Osteoblast (primary cell): ENCODE measurements at regions not wholly inside any gene's neighbourhood (a gene's known extent, or its start where the extent isn't known, plus 50 kb on each side); places are given as distances from the start of the nearest gene placed in this dataset.

Experiments
- DNase-seq: peaks from one replicate; pipeline ENCODE4 v3.0.0; 2011; ENCODE audit warnings: low spot score, mixed read lengths; ENCODE audit not compliant: insufficient read length; ENCODE audit errors: missing footprints
- H2AFZ ChIP-seq: 2 replicates; pipeline ENCODE4 v1.6.0; 2011; ENCODE audit warnings: mild to moderate bottlenecking, low read length
- H3K27ac ChIP-seq: 2 replicates; pipeline ENCODE4 v1.5.1; 2011; ENCODE audit warnings: mild to moderate bottlenecking, low read depth, low read length, moderate library complexity
- H3K27me3 ChIP-seq: 2 replicates; pipeline ENCODE4 v1.6.0; 2012; ENCODE audit warnings: mild to moderate bottlenecking, control low read depth, inconsistent platforms, low read length, moderate library complexity; ENCODE audit not compliant: insufficient read depth
- H3K36me3 ChIP-seq: 2 replicates; pipeline ENCODE4 v1.5.1; 2011; ENCODE audit warnings: mild to moderate bottlenecking, low read length, control low read depth, moderate library complexity; ENCODE audit not compliant: insufficient read depth
- H3K4me1 ChIP-seq: 2 replicates; pipeline ENCODE4 v1.5.1; 2011; ENCODE audit warnings: mild to moderate bottlenecking, low read length, control low read depth, moderate library complexity; ENCODE audit not compliant: insufficient read depth
- H3K4me2 ChIP-seq: 2 replicates; pipeline ENCODE4 v1.6.0; 2011; ENCODE audit warnings: mild to moderate bottlenecking, low read length; ENCODE audit not compliant: insufficient read depth
- H3K4me3 ChIP-seq: fragments of 200-600 bp; sonication (generic); 3 replicates; pipeline ENCODE4 v1.5.1; 2012; ENCODE audit warnings: mild to moderate bottlenecking, low read length, inconsistent platforms; ENCODE audit not compliant: insufficient read depth
- H3K79me2 ChIP-seq: 2 replicates; pipeline ENCODE4 v1.6.0; 2012; ENCODE audit warnings: mild to moderate bottlenecking, low read length, control low read depth, inconsistent platforms; ENCODE audit not compliant: insufficient read depth
- H3K9me3 ChIP-seq: 2 replicates; pipeline ENCODE4 v1.5.1; 2011; ENCODE audit warnings: low read depth, low read length, control low read depth
- H4K20me1 ChIP-seq: 2 replicates; pipeline ENCODE4 v1.6.0; 2012; ENCODE audit warnings: mild to moderate bottlenecking, low read length, control low read depth; ENCODE audit not compliant: insufficient read depth
- CTCF ChIP-seq: IDR thresholded peaks from 2 replicates; pipeline ENCODE4 v1.5.1; 2011; ENCODE audit warnings: mild to moderate bottlenecking, low read depth, low read length, moderate library complexity; ENCODE audit errors: extremely low read depth

- Histone ChIP-seq H2AFZ (no peak overlapping the region), H3K9me3 (no peaks in the 10 kb centered on the region)
These were observed 735.0 kb upstream of the ZWINT start for GRCh38 chr10:57096044-57096443.

GRCh38 chr10:57094965-57095364 lies 733.9 kb upstream of the ZWINT start:
- no peak for DNase-seq
- Histone ChIP-seq H4K20me1 (no peaks in the 10 kb centered on the region), H3K79me2 (no peaks in the 10 kb centered on the region), H3K4me2 (no peak overlapping the region), H3K9me3 (no peaks in the 10 kb centered on the region), H2AFZ (no peak overlapping the region), H3K4me3 (no peak overlapping the region), H3K27ac (no peak overlapping the region), H3K27me3 (no peaks in the 10 kb centered on the region), H3K36me3 (no peaks in the 10 kb centered on the region), H3K4me1 (no peaks in the 10 kb centered on the region)
- no peak for TF ChIP-seq CTCF

More at GRCh38 chr10:57096044-57096443, 735.0 kb upstream of the ZWINT start:
- H3K27ac ChIP-seq, result no peak overlapping the region
- TF ChIP-seq CTCF, result no peak
- no peaks in the 10 kb centered on the region for H3K27me3 ChIP-seq
- H3K36me3 ChIP-seq, result no peaks in the 10 kb centered on the region
- H3K4me1 ChIP-seq, result no peaks in the 10 kb centered on the region
- H3K4me2 ChIP-seq, result no peak overlapping the region
- no peak overlapping the region for H3K4me3 ChIP-seq
- no peaks in the 10 kb centered on the region for H4K20me1 ChIP-seq
- H3K79me2 ChIP-seq, result no peaks in the 10 kb centered on the region
- DNase-seq, result peak; percentile 5

DNA sequence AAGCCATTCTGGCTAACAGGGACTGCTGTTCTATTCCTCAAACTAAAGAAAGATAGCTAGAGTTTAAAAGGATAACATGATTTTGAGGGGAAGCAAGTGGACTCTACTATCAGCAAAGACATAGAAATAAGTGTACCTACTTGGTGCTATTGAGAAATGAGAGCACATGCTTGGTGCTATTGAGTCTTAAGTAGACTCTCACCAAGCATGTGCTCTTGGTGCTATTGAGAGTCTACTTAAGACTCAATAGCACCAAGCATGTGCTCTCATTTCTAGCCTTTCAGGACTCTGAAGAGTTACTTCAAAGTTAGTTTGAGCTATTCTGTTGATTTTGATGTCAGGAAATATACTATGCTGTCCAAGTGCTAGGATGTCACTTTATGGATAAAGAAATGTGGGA lies 733.0 kb upstream of the ZWINT start:
- no peak overlapping the region for H3K4me3 ChIP-seq
- H3K79me2 ChIP-seq, result no peaks in the 10 kb centered on the region

DNA sequence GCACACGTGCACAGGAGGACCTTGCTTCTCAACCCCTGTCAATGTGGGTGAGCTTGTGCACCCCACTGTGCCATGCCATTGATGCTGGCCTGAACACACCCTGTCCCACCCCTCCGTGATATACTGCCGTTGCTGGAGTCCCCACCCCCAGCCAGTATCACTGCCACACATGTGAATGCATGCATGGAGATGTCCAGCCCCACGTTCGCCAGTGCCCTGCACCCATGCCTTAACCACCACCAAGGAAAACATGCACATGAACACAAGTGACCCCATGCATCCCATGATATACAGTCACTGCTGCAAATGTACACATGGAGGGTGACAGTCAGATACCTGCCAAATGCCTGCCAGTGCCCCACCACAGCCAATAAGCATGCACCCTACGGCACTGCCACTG lies 692.5 kb upstream of the ZWINT start:
- Histone ChIP-seq H2AFZ (no peak overlapping the region), H3K27ac (no peak overlapping the region), H3K4me1 (no peaks in the 10 kb centered on the region), H4K20me1 (no peaks in the 10 kb centered on the region), H3K36me3 (no peaks in the 10 kb centered on the region), H3K4me3 (no peak overlapping the region), H3K9me3 (no peaks in the 10 kb centered on the region), H3K79me2 (no peaks in the 10 kb centered on the region), H3K27me3 (no peaks in the 10 kb centered on the region), H3K4me2 (no peak overlapping the region)
- no peak for TF ChIP-seq CTCF
- DNase-seq, result no peak

More for the DNA sequence above, 733.0 kb upstream of the ZWINT start:
- no peak overlapping the region for H3K27ac ChIP-seq
- no peaks in the 10 kb centered on the region for H3K27me3 ChIP-seq
- no peak overlapping the region for H2AFZ ChIP-seq
- H3K36me3 ChIP-seq, result no peaks in the 10 kb centered on the region
- no peaks in the 10 kb centered on the region for H3K4me1 ChIP-seq
- H3K4me2 ChIP-seq, result no peak overlapping the region
- H3K9me3 ChIP-seq, result no peaks in the 10 kb centered on the region
- TF ChIP-seq CTCF, result no peak
- no peaks in the 10 kb centered on the region for H4K20me1 ChIP-seq
- peak; percentile 22 for DNase-seq
